H1 (cell line): ENCODE measurements at regions not wholly inside any gene's neighbourhood (a gene's known extent, or its start where the extent isn't known, plus 50 kb on each side); places are given as distances from the start of the nearest gene placed in this dataset.

Source experiments
- CEBPB ChIP-seq: IDR thresholded peaks from 2 replicates; pipeline ENCODE4 v1.6.1; 2012; ENCODE audit warnings: low read depth, low read length
- EGR1 ChIP-seq: IDR thresholded peaks from 2 replicates; pipeline ENCODE4 v1.6.1; 2011; ENCODE audit warnings: low read depth, low read length, borderline replicate concordance
- EZH2 ChIP-seq: fragments of 200-600 bp; sonication (generic); IDR thresholded peaks from 2 replicates; pipeline ENCODE4 v1.7.1; 2012; ENCODE audit warnings: low read depth, mild to moderate bottlenecking, moderate library complexity, low read length, inconsistent platforms; ENCODE audit not compliant: severe bottlenecking
- RXRA ChIP-seq: IDR thresholded peaks from 2 replicates; pipeline ENCODE4 v1.6.1; 2011; ENCODE audit warnings: low read depth, mild to moderate bottlenecking, low read length, moderate library complexity; ENCODE audit not compliant: insufficient read depth
- TF ChIP-seq, protein P1 (sequence below): fragments of 300-600 bp; sonication (generic); IDR thresholded peaks from 2 replicates; pipeline ENCODE4 v1.7.1; 2012; ENCODE audit warnings: low read length, moderate library complexity, mild to moderate bottlenecking, inconsistent platforms; ENCODE audit not compliant: insufficient replicate concordance

DNA sequence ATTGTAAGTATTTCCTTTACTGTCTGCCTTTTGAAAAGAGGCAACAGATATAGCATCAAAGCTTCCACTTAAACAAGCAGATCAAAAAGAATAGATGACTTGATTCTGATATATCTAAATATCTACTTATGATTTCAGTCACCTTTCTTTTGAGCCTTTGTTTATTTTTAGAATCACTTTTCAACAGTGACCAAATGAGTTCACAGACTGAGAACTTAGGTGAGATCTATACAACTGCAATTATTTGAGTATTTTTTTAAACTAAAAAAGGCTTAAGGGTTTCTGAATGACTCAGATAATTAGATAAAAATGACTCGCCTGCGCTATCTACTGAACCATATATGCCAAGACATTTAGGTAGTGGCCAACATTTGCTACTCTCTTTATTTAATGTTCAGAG is 166.7 kb upstream of the KCNIP4 start (continued):
- TF ChIP-seq, protein P1, sequence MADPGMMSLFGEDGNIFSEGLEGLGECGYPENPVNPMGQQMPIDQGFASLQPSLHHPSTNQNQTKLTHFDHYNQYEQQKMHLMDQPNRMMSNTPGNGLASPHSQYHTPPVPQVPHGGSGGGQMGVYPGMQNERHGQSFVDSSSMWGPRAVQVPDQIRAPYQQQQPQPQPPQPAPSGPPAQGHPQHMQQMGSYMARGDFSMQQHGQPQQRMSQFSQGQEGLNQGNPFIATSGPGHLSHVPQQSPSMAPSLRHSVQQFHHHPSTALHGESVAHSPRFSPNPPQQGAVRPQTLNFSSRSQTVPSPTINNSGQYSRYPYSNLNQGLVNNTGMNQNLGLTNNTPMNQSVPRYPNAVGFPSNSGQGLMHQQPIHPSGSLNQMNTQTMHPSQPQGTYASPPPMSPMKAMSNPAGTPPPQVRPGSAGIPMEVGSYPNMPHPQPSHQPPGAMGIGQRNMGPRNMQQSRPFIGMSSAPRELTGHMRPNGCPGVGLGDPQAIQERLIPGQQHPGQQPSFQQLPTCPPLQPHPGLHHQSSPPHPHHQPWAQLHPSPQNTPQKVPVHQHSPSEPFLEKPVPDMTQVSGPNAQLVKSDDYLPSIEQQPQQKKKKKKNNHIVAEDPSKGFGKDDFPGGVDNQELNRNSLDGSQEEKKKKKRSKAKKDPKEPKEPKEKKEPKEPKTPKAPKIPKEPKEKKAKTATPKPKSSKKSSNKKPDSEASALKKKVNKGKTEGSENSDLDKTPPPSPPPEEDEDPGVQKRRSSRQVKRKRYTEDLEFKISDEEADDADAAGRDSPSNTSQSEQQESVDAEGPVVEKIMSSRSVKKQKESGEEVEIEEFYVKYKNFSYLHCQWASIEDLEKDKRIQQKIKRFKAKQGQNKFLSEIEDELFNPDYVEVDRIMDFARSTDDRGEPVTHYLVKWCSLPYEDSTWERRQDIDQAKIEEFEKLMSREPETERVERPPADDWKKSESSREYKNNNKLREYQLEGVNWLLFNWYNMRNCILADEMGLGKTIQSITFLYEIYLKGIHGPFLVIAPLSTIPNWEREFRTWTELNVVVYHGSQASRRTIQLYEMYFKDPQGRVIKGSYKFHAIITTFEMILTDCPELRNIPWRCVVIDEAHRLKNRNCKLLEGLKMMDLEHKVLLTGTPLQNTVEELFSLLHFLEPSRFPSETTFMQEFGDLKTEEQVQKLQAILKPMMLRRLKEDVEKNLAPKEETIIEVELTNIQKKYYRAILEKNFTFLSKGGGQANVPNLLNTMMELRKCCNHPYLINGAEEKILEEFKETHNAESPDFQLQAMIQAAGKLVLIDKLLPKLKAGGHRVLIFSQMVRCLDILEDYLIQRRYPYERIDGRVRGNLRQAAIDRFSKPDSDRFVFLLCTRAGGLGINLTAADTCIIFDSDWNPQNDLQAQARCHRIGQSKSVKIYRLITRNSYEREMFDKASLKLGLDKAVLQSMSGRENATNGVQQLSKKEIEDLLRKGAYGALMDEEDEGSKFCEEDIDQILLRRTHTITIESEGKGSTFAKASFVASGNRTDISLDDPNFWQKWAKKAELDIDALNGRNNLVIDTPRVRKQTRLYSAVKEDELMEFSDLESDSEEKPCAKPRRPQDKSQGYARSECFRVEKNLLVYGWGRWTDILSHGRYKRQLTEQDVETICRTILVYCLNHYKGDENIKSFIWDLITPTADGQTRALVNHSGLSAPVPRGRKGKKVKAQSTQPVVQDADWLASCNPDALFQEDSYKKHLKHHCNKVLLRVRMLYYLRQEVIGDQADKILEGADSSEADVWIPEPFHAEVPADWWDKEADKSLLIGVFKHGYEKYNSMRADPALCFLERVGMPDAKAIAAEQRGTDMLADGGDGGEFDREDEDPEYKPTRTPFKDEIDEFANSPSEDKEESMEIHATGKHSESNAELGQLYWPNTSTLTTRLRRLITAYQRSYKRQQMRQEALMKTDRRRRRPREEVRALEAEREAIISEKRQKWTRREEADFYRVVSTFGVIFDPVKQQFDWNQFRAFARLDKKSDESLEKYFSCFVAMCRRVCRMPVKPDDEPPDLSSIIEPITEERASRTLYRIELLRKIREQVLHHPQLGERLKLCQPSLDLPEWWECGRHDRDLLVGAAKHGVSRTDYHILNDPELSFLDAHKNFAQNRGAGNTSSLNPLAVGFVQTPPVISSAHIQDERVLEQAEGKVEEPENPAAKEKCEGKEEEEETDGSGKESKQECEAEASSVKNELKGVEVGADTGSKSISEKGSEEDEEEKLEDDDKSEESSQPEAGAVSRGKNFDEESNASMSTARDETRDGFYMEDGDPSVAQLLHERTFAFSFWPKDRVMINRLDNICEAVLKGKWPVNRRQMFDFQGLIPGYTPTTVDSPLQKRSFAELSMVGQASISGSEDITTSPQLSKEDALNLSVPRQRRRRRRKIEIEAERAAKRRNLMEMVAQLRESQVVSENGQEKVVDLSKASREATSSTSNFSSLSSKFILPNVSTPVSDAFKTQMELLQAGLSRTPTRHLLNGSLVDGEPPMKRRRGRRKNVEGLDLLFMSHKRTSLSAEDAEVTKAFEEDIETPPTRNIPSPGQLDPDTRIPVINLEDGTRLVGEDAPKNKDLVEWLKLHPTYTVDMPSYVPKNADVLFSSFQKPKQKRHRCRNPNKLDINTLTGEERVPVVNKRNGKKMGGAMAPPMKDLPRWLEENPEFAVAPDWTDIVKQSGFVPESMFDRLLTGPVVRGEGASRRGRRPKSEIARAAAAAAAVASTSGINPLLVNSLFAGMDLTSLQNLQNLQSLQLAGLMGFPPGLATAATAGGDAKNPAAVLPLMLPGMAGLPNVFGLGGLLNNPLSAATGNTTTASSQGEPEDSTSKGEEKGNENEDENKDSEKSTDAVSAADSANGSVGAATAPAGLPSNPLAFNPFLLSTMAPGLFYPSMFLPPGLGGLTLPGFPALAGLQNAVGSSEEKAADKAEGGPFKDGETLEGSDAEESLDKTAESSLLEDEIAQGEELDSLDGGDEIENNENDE: no peak
- TF ChIP-seq CEBPB (no peak), EGR1 (no peak), EZH2 (no peak), RXRA (no peak)
